ENCODE measurements at regions not wholly inside any gene's neighbourhood (a gene's known extent, or its start where the extent isn't known, plus 50 kb on each side); places are given as distances from the start of the nearest gene placed in this dataset.

DNA sequence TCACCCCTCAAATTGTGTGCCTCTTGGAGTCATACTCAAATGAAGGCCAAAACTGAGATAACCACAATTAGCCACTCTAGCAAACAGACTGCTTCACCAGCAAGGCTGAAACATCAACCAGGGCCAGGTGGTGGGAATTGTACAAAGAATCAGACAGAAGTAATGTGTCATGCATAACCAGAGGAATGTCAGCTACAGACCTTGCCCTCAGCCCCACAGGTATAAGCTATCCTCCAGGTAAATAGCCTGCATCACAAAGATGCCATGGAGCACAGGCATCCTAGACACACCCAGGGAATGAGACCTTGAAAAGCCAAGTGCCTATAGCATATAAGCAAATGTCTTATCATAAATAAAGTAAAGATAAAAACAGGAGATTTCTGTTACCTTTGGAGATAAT is 242.7 kb downstream of the CETN3 start:
- DNase-seq (ENCODE audit: low read depth in 1 of 2, low spot score in 1 of 2), result no peak
- no peak for TF ChIP-seq POLR2AphosphoS5 (IDR thresholded peaks at IDR 0.05; ENCODE audit: low read depth)
- no peak for TF ChIP-seq GABPA (IDR thresholded peaks at IDR 0.05; ENCODE audit: low read depth)
- TF ChIP-seq, protein P1, sequence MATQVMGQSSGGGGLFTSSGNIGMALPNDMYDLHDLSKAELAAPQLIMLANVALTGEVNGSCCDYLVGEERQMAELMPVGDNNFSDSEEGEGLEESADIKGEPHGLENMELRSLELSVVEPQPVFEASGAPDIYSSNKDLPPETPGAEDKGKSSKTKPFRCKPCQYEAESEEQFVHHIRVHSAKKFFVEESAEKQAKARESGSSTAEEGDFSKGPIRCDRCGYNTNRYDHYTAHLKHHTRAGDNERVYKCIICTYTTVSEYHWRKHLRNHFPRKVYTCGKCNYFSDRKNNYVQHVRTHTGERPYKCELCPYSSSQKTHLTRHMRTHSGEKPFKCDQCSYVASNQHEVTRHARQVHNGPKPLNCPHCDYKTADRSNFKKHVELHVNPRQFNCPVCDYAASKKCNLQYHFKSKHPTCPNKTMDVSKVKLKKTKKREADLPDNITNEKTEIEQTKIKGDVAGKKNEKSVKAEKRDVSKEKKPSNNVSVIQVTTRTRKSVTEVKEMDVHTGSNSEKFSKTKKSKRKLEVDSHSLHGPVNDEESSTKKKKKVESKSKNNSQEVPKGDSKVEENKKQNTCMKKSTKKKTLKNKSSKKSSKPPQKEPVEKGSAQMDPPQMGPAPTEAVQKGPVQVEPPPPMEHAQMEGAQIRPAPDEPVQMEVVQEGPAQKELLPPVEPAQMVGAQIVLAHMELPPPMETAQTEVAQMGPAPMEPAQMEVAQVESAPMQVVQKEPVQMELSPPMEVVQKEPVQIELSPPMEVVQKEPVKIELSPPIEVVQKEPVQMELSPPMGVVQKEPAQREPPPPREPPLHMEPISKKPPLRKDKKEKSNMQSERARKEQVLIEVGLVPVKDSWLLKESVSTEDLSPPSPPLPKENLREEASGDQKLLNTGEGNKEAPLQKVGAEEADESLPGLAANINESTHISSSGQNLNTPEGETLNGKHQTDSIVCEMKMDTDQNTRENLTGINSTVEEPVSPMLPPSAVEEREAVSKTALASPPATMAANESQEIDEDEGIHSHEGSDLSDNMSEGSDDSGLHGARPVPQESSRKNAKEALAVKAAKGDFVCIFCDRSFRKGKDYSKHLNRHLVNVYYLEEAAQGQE (IDR thresholded peaks at IDR 0.05; ENCODE audit: insufficient replicate concordance, low read depth), result no peak
- TF ChIP-seq, protein P2, sequence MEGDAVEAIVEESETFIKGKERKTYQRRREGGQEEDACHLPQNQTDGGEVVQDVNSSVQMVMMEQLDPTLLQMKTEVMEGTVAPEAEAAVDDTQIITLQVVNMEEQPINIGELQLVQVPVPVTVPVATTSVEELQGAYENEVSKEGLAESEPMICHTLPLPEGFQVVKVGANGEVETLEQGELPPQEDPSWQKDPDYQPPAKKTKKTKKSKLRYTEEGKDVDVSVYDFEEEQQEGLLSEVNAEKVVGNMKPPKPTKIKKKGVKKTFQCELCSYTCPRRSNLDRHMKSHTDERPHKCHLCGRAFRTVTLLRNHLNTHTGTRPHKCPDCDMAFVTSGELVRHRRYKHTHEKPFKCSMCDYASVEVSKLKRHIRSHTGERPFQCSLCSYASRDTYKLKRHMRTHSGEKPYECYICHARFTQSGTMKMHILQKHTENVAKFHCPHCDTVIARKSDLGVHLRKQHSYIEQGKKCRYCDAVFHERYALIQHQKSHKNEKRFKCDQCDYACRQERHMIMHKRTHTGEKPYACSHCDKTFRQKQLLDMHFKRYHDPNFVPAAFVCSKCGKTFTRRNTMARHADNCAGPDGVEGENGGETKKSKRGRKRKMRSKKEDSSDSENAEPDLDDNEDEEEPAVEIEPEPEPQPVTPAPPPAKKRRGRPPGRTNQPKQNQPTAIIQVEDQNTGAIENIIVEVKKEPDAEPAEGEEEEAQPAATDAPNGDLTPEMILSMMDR (IDR thresholded peaks at IDR 0.05; ENCODE audit: insufficient read depth, low read length), result no peak
- no peak for TF ChIP-seq SPI1 (IDR thresholded peaks at IDR 0.05; ENCODE audit: borderline replicate concordance, low read depth)

DNA sequence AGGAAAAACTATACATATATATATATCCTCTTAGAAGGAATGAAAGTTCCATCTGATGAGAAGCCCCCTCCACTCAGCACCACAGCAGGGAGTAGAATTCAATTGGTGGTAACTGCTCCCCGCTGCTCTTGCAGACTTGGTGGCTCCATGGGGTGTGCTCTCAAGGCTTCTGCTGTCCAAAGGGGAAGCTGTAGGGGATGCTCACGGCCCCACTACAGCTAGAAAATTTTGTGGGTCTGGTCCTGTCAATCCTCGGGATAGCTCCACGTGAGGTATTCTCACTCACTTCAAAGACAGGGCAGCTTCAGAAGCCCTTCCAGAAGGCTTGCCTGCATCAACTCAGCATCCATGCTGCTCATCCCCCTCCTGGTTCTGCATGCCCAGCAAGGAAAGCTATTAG is 247.2 kb downstream of the CETN3 start:
- no peak overlapping the region for H3K27ac ChIP-seq (replicated peaks)
- H3K4me3 ChIP-seq (replicated peaks; ENCODE audit: insufficient read depth, low read length), result no peak overlapping the region
- no peak for DNase-seq (ENCODE audit: low read depth in 1 of 2, low spot score in 1 of 2)
- TF ChIP-seq, protein P2 (IDR thresholded peaks at IDR 0.05; ENCODE audit: insufficient read depth, low read length), result no peak
- TF ChIP-seq POLR2AphosphoS5 (IDR thresholded peaks at IDR 0.05; ENCODE audit: low read depth) (no peak), SPI1 (IDR thresholded peaks at IDR 0.05; ENCODE audit: borderline replicate concordance, low read depth) (no peak), GABPA (IDR thresholded peaks at IDR 0.05; ENCODE audit: low read depth) (no peak)
- TF ChIP-seq, protein P1 (IDR thresholded peaks at IDR 0.05; ENCODE audit: insufficient replicate concordance, low read depth), result no peak
- H3K27me3 ChIP-seq (ENCODE audit: insufficient read depth, poor library complexity, severe bottlenecking), result no peaks in the 10 kb centered on the region

More for the DNA sequence above, 242.7 kb downstream of the CETN3 start:
- Histone ChIP-seq H3K27me3 (ENCODE audit: insufficient read depth, poor library complexity, severe bottlenecking) (no peaks in the 10 kb centered on the region), H3K4me3 (replicated peaks; ENCODE audit: insufficient read depth, low read length) (no peak overlapping the region), H3K27ac (replicated peaks) (no peak overlapping the region)

DNA sequence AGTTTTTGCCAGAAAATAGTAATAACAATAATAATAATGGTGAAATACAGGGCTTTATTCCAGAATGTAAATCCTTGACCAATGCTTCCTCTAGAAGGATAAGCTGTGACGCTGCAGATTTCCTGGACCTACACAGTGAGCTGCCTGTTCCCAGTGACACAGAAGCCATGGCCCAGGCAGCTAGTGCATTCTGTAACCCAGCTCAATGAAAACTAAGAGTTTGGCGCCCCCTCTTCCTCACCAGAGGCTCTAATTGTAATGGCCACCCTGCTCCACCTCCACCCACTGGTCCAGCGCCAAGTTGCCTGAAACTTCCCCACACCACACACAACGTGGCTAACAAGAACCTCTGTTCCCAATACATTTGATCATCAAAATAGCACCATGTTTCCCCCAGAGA is 248.1 kb downstream of the CETN3 start:
- peak in 1 of 2 experiments; percentile 1 for DNase-seq (ENCODE audit: low read depth in 1 of 2, low spot score in 1 of 2)
- H3K27me3 ChIP-seq (ENCODE audit: insufficient read depth, poor library complexity, severe bottlenecking), result no peaks in the 10 kb centered on the region

More for the DNA sequence above, 248.1 kb downstream of the CETN3 start:
- H3K27ac ChIP-seq (replicated peaks), result no peak overlapping the region
- TF ChIP-seq, protein P1 (IDR thresholded peaks at IDR 0.05; ENCODE audit: insufficient replicate concordance, low read depth), result no peak
- TF ChIP-seq GABPA (IDR thresholded peaks at IDR 0.05; ENCODE audit: low read depth), result no peak
- TF ChIP-seq, protein P2 (IDR thresholded peaks at IDR 0.05; ENCODE audit: insufficient read depth, low read length), result no peak
- no peak for TF ChIP-seq SPI1 (IDR thresholded peaks at IDR 0.05; ENCODE audit: borderline replicate concordance, low read depth)
- TF ChIP-seq POLR2AphosphoS5 (IDR thresholded peaks at IDR 0.05; ENCODE audit: low read depth), result no peak
- H3K4me3 ChIP-seq (replicated peaks; ENCODE audit: insufficient read depth, low read length), result no peak overlapping the region
